ENCODE measurements at regions not wholly inside any gene's neighbourhood (a gene's known extent, or its start where the extent isn't known, plus 50 kb on each side); places are given as distances from the start of the nearest gene placed in this dataset.

DNA sequence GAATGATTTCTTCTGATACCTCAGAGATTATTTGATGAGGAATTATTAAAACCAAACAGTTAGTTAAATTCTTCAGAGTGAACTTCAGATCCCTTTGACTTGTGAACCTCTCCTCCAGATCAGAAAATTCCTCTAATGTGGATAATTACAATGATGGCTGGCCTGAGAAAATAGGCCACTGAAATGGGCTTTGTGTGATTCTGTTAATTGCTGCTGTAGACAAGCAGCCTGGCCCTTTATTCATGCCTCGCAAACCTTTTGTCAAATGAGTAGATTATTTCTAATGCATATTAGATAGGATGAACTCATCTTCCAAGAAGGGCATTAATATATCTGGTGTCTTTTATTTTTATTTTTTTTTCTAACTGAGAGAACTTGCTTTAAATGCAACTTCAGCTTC, 855.2 kb downstream of the TLE4 start:
- TF ChIP-seq SP1 (CRISPR knock-in tag; IDR thresholded peaks at IDR 0.05) (no peak), STAT5B (CRISPR knock-in tag; IDR thresholded peaks at IDR 0.05) (no peak), NFXL1 (CRISPR knock-in tag; IDR thresholded peaks at IDR 0.05) (no peak), SETDB1 (IDR thresholded peaks at IDR 0.05; ENCODE audit: low read length) (no peak), ZNF507 (tag; conservative IDR thresholded peaks at IDR 0.05) (no peak)
